ENCODE measurements at regions not wholly inside any gene's neighbourhood (a gene's known extent, or its start where the extent isn't known, plus 50 kb on each side); places are given as distances from the start of the nearest gene placed in this dataset.

- TF ChIP-seq, protein P1, sequence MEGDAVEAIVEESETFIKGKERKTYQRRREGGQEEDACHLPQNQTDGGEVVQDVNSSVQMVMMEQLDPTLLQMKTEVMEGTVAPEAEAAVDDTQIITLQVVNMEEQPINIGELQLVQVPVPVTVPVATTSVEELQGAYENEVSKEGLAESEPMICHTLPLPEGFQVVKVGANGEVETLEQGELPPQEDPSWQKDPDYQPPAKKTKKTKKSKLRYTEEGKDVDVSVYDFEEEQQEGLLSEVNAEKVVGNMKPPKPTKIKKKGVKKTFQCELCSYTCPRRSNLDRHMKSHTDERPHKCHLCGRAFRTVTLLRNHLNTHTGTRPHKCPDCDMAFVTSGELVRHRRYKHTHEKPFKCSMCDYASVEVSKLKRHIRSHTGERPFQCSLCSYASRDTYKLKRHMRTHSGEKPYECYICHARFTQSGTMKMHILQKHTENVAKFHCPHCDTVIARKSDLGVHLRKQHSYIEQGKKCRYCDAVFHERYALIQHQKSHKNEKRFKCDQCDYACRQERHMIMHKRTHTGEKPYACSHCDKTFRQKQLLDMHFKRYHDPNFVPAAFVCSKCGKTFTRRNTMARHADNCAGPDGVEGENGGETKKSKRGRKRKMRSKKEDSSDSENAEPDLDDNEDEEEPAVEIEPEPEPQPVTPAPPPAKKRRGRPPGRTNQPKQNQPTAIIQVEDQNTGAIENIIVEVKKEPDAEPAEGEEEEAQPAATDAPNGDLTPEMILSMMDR (IDR thresholded peaks at IDR 0.05) = no peak
These were observed 307.7 kb upstream of the ADAMTS16 start for GRCh38 chr5:4832471-4832870.

DNA sequence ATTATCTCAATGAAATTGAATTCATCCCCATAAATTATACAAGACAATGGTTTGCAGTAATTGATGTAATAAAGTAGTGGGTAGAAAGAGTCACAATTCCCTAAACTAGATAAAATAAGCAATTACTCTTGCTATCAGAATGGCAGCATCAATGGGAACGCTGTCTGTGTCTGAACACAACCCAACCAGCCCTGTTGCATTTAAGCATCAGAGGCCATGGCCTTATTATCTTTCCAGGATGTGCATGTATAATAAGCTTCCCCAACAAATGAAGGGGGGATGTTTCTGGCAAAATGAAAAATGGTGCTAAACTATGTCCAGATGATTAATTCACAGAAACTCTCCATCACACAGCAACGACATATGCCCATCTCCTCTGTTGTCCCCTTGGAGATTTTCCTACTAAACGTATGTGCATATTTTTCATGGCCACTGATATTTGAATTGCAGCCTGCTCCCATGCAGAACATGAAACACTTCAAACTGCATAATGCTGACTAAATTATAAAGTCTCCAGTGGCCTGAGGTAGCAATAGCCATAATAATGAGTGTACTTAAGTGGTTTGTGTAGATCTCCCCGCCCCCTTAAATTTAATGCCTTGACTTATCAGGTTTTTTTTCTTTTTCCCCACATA, 306.9 kb upstream of the ADAMTS16 start:
- TF ChIP-seq, protein P1 (IDR thresholded peaks at IDR 0.05) = no peak

DNA sequence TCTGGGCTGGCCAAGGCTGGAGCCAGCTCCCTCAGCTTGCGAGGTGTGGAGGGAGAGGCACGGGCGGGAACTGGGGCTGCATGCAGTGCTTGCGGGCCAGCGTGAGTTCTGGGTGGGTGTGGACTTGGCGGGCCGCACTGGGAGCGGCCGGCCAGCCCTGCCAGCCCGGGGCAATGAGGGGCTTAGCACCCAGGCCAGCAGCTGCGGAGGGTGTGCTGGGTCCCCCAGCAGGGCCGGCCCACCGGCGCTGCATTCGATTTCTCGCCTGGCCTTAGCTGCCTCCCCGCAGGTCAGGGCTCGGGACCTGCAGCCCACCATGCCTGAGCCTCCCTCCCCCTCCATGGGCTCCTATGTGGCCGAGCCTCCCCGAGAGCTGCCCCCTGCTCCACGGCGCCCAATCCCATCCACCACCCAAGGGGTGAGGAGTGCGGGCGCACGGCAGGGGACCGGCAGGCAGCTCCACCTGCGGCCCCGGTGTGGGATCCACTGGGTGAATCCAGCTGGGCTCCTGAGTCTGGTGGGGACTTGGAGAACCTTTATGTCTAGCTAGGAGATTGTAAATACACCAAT, 302.6 kb upstream of the ADAMTS16 start:
- TF ChIP-seq, protein P1 (IDR thresholded peaks at IDR 0.05) = no peak

GRCh38 chr5:4845221-4845620, 294.9 kb upstream of the ADAMTS16 start:
- TF ChIP-seq, protein P1 (IDR thresholded peaks at IDR 0.05) = no peak

- TF ChIP-seq, protein P1 (IDR thresholded peaks at IDR 0.05) = no peak
These were observed 292.4 kb upstream of the ADAMTS16 start for GRCh38 chr5:4847766-4848165.

DNA sequence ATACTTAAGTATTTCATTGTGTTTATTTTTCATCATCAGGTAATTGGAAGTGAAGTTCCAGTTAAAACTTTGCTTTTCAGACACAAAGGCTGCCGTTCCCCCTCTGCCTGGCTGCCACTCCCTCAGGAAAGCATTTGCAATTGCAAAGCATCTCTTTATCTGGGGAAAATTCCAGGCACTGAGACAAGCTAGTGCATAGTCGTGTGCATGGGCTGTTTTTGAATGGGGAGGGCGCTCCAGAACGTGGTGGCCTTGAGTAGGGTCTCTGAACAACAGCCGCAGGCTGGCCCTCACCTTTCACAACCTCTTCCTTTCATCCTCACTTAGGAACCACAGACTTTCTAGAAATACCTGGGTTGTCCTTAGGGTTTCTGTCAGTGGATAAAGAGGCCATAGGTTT, 285.1 kb upstream of the ADAMTS16 start:
- TF ChIP-seq, protein P1 (IDR thresholded peaks at IDR 0.05) = no peak

DNA sequence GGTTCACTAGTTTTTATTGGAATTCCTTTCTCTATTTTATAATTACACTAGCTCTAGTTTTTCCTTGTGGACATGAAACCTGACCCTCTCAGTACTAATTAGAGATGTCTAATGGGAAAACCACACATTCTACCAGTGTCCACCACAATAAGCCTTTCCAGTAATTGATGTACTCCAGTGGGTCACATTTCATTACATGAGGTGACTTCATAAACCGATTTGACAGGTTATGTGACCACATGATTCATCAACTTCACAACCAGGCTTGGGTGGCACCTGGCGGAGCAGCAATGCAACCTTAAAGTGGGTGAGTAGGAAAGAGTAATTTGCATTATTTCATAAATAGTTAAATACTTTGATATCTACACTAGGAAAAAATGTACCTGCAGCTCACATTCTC, 284.2 kb upstream of the ADAMTS16 start:
- TF ChIP-seq, protein P1 (IDR thresholded peaks at IDR 0.05) = no peak

All from LNCAP (cell line).